K562 (cell line): ENCODE measurements at regions not wholly inside any gene's neighbourhood (a gene's known extent, or its start where the extent isn't known, plus 50 kb on each side); places are given as distances from the start of the nearest gene placed in this dataset.

Experiments
- BHLHE40 ChIP-seq: IDR thresholded peaks from 2 replicates; pipeline ENCODE4 v1.6.1; 2011; ENCODE audit warnings: low read length, improper control_type of control experiment
- CBX1 ChIP-seq: sonication (generic); IDR thresholded peaks from 2 replicates; pipeline ENCODE4 v1.6.1; 2016; ENCODE audit warnings: antibody characterized with exemption, low read depth, mild to moderate bottlenecking
- GABPA ChIP-seq: fragments of 200-800 bp; sonication (Bioruptor generic); conservative IDR thresholded peaks from 2 replicates; pipeline ENCODE4 v1.6.1; 2016; ENCODE audit warnings: low read depth, missing genetic modification characterization, missing compliant biosample characterization
- GABPB2 ChIP-seq: fragments of 250-450 bp; sonication (Bioruptor Pico); conservative IDR thresholded peaks from 2 replicates; pipeline ENCODE4 v1.5.1; 2021; ENCODE audit warnings: mild to moderate bottlenecking
- HDGF ChIP-seq: fragments of 450-650 bp; IDR thresholded peaks from 2 replicates; pipeline ENCODE4 v1.6.1; 2016
- RAD21 ChIP-seq, 2 experiments: fragments of 250-450 bp in 1 of 2; fragments of 450-650 bp in 1 of 2; sonication (Bioruptor Pico) in 1 of 2; formaldehyde crosslinking in 1 of 2; IDR thresholded peaks in 1 of 2; conservative IDR thresholded peaks in 1 of 2; 2 replicates each; pipeline versions ENCODE4 v1.4.0 to v1.8.0; 2020 to 2022; ENCODE audit warnings: mild to moderate bottlenecking in 2 of 2, moderate library complexity in 1 of 2
- TF ChIP-seq, protein P1 (sequence below), 2 experiments: IDR thresholded peaks; 2 replicates each; pipeline ENCODE4 v1.6.1; 2012; ENCODE audit warnings: improper control_type of control experiment in 2 of 2, low read depth in 2 of 2, low read length in 2 of 2, borderline replicate concordance in 1 of 2
- TF ChIP-seq, protein P2 (sequence below), 3 experiments: IDR thresholded peaks in 2 of 3; conservative IDR thresholded peaks in 1 of 3; 2 replicates each; pipeline ENCODE4 v1.5.1; 2011 to 2012; ENCODE audit warnings: low read length in 3 of 3, mild to moderate bottlenecking in 3 of 3, control low read depth in 2 of 3, improper control_type of control experiment in 1 of 3, inconsistent platforms in 1 of 3, low read depth in 1 of 3, mixed read lengths in 1 of 3, moderate library complexity in 1 of 3; ENCODE audit not compliant: insufficient read depth in 2 of 3
- TF ChIP-seq, protein P3 (sequence below): IDR thresholded peaks from 3 replicates; pipeline ENCODE4 v1.6.1; 2011; ENCODE audit warnings: borderline replicate concordance, mild to moderate bottlenecking, moderate library complexity; ENCODE audit not compliant: insufficient read length; ENCODE audit errors: extremely low read depth
- TF ChIP-seq, protein P4 (sequence below): sonication (generic); formaldehyde crosslinking; IDR thresholded peaks from 2 replicates; pipeline ENCODE4 v1.8.0; 2022; ENCODE audit warnings: mild to moderate bottlenecking, missing genetic modification reagents

GRCh38 chr20:1801929-1802306 lies 93.3 kb upstream of the SIRPA start:
- TF ChIP-seq, protein P1, sequence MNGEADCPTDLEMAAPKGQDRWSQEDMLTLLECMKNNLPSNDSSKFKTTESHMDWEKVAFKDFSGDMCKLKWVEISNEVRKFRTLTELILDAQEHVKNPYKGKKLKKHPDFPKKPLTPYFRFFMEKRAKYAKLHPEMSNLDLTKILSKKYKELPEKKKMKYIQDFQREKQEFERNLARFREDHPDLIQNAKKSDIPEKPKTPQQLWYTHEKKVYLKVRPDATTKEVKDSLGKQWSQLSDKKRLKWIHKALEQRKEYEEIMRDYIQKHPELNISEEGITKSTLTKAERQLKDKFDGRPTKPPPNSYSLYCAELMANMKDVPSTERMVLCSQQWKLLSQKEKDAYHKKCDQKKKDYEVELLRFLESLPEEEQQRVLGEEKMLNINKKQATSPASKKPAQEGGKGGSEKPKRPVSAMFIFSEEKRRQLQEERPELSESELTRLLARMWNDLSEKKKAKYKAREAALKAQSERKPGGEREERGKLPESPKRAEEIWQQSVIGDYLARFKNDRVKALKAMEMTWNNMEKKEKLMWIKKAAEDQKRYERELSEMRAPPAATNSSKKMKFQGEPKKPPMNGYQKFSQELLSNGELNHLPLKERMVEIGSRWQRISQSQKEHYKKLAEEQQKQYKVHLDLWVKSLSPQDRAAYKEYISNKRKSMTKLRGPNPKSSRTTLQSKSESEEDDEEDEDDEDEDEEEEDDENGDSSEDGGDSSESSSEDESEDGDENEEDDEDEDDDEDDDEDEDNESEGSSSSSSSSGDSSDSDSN (IDR thresholded peaks at IDR 0.05; ENCODE audit: borderline replicate concordance in 1 of 2, low read depth in 2 of 2, low read length in 2 of 2) = no peak
- TF ChIP-seq RAD21 (CRISPR knock-in tag; conservative IDR thresholded peaks at IDR 0.05 in 1 of 2, IDR thresholded peaks at IDR 0.05 in 1 of 2) = no peak
- TF ChIP-seq GABPA = no peak
- TF ChIP-seq CBX1 = no peak
- TF ChIP-seq HDGF = no peak
- TF ChIP-seq, protein P2, sequence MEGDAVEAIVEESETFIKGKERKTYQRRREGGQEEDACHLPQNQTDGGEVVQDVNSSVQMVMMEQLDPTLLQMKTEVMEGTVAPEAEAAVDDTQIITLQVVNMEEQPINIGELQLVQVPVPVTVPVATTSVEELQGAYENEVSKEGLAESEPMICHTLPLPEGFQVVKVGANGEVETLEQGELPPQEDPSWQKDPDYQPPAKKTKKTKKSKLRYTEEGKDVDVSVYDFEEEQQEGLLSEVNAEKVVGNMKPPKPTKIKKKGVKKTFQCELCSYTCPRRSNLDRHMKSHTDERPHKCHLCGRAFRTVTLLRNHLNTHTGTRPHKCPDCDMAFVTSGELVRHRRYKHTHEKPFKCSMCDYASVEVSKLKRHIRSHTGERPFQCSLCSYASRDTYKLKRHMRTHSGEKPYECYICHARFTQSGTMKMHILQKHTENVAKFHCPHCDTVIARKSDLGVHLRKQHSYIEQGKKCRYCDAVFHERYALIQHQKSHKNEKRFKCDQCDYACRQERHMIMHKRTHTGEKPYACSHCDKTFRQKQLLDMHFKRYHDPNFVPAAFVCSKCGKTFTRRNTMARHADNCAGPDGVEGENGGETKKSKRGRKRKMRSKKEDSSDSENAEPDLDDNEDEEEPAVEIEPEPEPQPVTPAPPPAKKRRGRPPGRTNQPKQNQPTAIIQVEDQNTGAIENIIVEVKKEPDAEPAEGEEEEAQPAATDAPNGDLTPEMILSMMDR (IDR thresholded peaks at IDR 0.05 in 2 of 3, conservative IDR thresholded peaks at IDR 0.05 in 1 of 3; ENCODE audit: insufficient read depth in 2 of 3, low read depth in 1 of 3, low read length in 3 of 3) = no peak
- TF ChIP-seq, protein P3, sequence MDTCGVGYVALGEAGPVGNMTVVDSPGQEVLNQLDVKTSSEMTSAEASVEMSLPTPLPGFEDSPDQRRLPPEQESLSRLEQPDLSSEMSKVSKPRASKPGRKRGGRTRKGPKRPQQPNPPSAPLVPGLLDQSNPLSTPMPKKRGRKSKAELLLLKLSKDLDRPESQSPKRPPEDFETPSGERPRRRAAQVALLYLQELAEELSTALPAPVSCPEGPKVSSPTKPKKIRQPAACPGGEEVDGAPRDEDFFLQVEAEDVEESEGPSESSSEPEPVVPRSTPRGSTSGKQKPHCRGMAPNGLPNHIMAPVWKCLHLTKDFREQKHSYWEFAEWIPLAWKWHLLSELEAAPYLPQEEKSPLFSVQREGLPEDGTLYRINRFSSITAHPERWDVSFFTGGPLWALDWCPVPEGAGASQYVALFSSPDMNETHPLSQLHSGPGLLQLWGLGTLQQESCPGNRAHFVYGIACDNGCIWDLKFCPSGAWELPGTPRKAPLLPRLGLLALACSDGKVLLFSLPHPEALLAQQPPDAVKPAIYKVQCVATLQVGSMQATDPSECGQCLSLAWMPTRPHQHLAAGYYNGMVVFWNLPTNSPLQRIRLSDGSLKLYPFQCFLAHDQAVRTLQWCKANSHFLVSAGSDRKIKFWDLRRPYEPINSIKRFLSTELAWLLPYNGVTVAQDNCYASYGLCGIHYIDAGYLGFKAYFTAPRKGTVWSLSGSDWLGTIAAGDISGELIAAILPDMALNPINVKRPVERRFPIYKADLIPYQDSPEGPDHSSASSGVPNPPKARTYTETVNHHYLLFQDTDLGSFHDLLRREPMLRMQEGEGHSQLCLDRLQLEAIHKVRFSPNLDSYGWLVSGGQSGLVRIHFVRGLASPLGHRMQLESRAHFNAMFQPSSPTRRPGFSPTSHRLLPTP = no peak
- no peak for TF ChIP-seq BHLHE40
- TF ChIP-seq, protein P4, sequence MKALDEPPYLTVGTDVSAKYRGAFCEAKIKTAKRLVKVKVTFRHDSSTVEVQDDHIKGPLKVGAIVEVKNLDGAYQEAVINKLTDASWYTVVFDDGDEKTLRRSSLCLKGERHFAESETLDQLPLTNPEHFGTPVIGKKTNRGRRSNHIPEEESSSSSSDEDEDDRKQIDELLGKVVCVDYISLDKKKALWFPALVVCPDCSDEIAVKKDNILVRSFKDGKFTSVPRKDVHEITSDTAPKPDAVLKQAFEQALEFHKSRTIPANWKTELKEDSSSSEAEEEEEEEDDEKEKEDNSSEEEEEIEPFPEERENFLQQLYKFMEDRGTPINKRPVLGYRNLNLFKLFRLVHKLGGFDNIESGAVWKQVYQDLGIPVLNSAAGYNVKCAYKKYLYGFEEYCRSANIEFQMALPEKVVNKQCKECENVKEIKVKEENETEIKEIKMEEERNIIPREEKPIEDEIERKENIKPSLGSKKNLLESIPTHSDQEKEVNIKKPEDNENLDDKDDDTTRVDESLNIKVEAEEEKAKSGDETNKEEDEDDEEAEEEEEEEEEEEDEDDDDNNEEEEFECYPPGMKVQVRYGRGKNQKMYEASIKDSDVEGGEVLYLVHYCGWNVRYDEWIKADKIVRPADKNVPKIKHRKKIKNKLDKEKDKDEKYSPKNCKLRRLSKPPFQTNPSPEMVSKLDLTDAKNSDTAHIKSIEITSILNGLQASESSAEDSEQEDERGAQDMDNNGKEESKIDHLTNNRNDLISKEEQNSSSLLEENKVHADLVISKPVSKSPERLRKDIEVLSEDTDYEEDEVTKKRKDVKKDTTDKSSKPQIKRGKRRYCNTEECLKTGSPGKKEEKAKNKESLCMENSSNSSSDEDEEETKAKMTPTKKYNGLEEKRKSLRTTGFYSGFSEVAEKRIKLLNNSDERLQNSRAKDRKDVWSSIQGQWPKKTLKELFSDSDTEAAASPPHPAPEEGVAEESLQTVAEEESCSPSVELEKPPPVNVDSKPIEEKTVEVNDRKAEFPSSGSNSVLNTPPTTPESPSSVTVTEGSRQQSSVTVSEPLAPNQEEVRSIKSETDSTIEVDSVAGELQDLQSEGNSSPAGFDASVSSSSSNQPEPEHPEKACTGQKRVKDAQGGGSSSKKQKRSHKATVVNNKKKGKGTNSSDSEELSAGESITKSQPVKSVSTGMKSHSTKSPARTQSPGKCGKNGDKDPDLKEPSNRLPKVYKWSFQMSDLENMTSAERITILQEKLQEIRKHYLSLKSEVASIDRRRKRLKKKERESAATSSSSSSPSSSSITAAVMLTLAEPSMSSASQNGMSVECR (CRISPR knock-in tag) = no peak
- TF ChIP-seq GABPB2 (CRISPR knock-in tag) = no peak
